ENCODE measurements at regions not wholly inside any gene's neighbourhood (a gene's known extent, or its start where the extent isn't known, plus 50 kb on each side); places are given as distances from the start of the nearest gene placed in this dataset.
A peak's percentile ranks its signal among the peaks of the same experiment; 100 is the strongest.
"Not testable (repeated sequence)": the region's sequence is repeated elsewhere in the genome, so short reads cannot be mapped to it uniquely, and the experiment has no call there.

- no peaks in the 10 kb centered on the region for H3K27me3 ChIP-seq (ENCODE audit: insufficient read depth, low read length)
- no peaks in the 10 kb centered on the region for H3K79me2 ChIP-seq (ENCODE audit: insufficient read depth, low read length)
- no peak overlapping the region for H3K4me3 ChIP-seq (ENCODE audit: insufficient read depth, low read depth, low read length)
- no peaks in the 10 kb centered on the region for H3K9me3 ChIP-seq (ENCODE audit: insufficient read depth, low read depth, low read length)
- peaks cover 25% of the 10 kb centered on the region for H3K4me1 ChIP-seq (ENCODE audit: insufficient read depth, low read length)
- Mint-ChIP-seq H3K27me3 (ENCODE audit: low read depth, unreplicated experiment) (no peaks in the 10 kb centered on the region), H3K9me3 (ENCODE audit: unreplicated experiment) (no peaks in the 10 kb centered on the region), H3K4me3 (ENCODE audit: unreplicated experiment) (no peak overlapping the region), H3K4me1 (ENCODE audit: low read depth, unreplicated experiment) (peaks cover 34% of the 10 kb centered on the region), H3K27ac (ENCODE audit: unreplicated experiment) (no peak overlapping the region), H3K36me3 (ENCODE audit: low read depth, unreplicated experiment) (no peaks in the 10 kb centered on the region)
- H3K9ac ChIP-seq (ENCODE audit: low read length), result no peak overlapping the region
- DNase-seq (ENCODE audit: low read depth) (no peak), FAIRE-seq (no peak)
- H3K27ac ChIP-seq (ENCODE audit: low read depth, low read length), result no peak overlapping the region
- TF ChIP-seq EZH2 (IDR thresholded peaks at IDR 0.05; ENCODE audit: insufficient read depth, low read length), result no peak
- TF ChIP-seq, protein P1, sequence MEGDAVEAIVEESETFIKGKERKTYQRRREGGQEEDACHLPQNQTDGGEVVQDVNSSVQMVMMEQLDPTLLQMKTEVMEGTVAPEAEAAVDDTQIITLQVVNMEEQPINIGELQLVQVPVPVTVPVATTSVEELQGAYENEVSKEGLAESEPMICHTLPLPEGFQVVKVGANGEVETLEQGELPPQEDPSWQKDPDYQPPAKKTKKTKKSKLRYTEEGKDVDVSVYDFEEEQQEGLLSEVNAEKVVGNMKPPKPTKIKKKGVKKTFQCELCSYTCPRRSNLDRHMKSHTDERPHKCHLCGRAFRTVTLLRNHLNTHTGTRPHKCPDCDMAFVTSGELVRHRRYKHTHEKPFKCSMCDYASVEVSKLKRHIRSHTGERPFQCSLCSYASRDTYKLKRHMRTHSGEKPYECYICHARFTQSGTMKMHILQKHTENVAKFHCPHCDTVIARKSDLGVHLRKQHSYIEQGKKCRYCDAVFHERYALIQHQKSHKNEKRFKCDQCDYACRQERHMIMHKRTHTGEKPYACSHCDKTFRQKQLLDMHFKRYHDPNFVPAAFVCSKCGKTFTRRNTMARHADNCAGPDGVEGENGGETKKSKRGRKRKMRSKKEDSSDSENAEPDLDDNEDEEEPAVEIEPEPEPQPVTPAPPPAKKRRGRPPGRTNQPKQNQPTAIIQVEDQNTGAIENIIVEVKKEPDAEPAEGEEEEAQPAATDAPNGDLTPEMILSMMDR (IDR thresholded peaks at IDR 0.05; ENCODE audit: insufficient read depth, low read depth, low read length), result no peak
- H3K36me3 ChIP-seq (ENCODE audit: insufficient read depth, low read length), result no peaks in the 10 kb centered on the region
- no peaks in the 10 kb centered on the region for H4K20me1 ChIP-seq (ENCODE audit: insufficient read depth, low read length)
- no peak overlapping the region for H2AFZ ChIP-seq (ENCODE audit: low read depth, low read length)
- no peak overlapping the region for H3K4me2 ChIP-seq (ENCODE audit: low read length)
Measured at GRCh38 chr10:114872519-114873087, 51.0 kb downstream of the FHIP2A start.

DNA sequence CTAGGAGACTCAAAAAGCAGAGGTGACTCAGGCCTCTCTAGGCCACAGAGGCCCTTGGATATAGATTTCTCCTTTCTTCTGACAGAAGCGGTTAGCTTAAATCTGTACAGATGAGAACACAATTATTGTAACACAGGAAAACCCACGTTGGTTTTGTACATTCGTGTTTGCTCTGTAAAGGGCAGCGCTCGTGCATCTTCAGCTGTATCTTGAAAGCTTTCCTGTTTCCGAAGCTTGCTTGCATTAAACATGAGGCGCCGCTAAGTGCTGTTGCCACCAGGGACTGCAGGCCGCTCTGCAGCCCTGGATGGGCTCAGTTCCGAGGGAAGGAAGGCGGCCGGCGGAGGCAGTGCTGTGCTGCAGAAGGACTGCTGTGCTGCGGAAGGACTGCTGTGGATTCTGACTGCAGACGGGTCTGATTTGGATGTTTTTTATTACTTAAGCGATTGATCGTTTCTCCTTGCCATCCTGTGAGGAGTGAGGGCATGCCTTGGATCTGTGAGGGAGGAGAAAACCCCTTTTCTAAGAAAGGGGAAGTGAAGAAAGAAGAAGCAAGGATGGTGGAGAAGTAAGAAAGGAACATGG, 53.3 kb downstream of the FHIP2A start:
- Histone ChIP-seq H3K4me2 (ENCODE audit: low read length) (peak overlapping the region; percentile 64), H2AFZ (ENCODE audit: low read depth, low read length) (peak overlapping the region; percentile 26)
- FAIRE-seq, result no peak

GRCh38 chr10:114875590-114876081, 54.1 kb downstream of the FHIP2A start:
- H2AFZ ChIP-seq (ENCODE audit: low read depth, low read length); H4K20me1 ChIP-seq (ENCODE audit: insufficient read depth, low read length); H3K4me3 ChIP-seq (ENCODE audit: insufficient read depth, low read depth, low read length); FAIRE-seq; H3K27me3 Mint-ChIP-seq (ENCODE audit: low read depth, unreplicated experiment); H3K27ac ChIP-seq (ENCODE audit: low read depth, low read length); H3K9ac ChIP-seq (ENCODE audit: low read length); H3K9me3 ChIP-seq (ENCODE audit: insufficient read depth, low read depth, low read length); H3K4me3 Mint-ChIP-seq (ENCODE audit: unreplicated experiment); H3K27me3 ChIP-seq (ENCODE audit: insufficient read depth, low read length); H3K27ac Mint-ChIP-seq (ENCODE audit: unreplicated experiment); H3K36me3 Mint-ChIP-seq (ENCODE audit: low read depth, unreplicated experiment); DNase-seq (ENCODE audit: low read depth); H3K79me2 ChIP-seq (ENCODE audit: insufficient read depth, low read length); H3K9me3 Mint-ChIP-seq (ENCODE audit: unreplicated experiment); H3K36me3 ChIP-seq (ENCODE audit: insufficient read depth, low read length); H3K4me2 ChIP-seq (ENCODE audit: low read length): not testable (repeated sequence)
- H3K4me1 ChIP-seq (ENCODE audit: insufficient read depth, low read length), result peaks cover 11% of the 10 kb centered on the region
- peaks cover 12% of the 10 kb centered on the region for H3K4me1 Mint-ChIP-seq (ENCODE audit: low read depth, unreplicated experiment)

More for the DNA sequence above, 53.3 kb downstream of the FHIP2A start:
- no peak for TF ChIP-seq EZH2 (IDR thresholded peaks at IDR 0.05; ENCODE audit: insufficient read depth, low read length)
- TF ChIP-seq, protein P1 (IDR thresholded peaks at IDR 0.05; ENCODE audit: insufficient read depth, low read depth, low read length), result no peak
- no peaks in the 10 kb centered on the region for H3K27me3 ChIP-seq (ENCODE audit: insufficient read depth, low read length)
- H3K4me3 ChIP-seq (ENCODE audit: insufficient read depth, low read depth, low read length), result no peak overlapping the region
- peak; percentile 46 for DNase-seq (ENCODE audit: low read depth)
- Mint-ChIP-seq H3K27ac (ENCODE audit: unreplicated experiment) (peak overlapping the region; percentile 93), H3K36me3 (ENCODE audit: low read depth, unreplicated experiment) (no peaks in the 10 kb centered on the region), H3K4me3 (ENCODE audit: unreplicated experiment) (no peak overlapping the region), H3K27me3 (ENCODE audit: low read depth, unreplicated experiment) (no peaks in the 10 kb centered on the region), H3K9me3 (ENCODE audit: unreplicated experiment) (no peaks in the 10 kb centered on the region), H3K4me1 (ENCODE audit: low read depth, unreplicated experiment) (peaks cover 16% of the 10 kb centered on the region)
- peaks cover 13% of the 10 kb centered on the region for H3K4me1 ChIP-seq (ENCODE audit: insufficient read depth, low read length)
- peak overlapping the region; percentile 34 for H3K9ac ChIP-seq (ENCODE audit: low read length)
- peak overlapping the region; percentile 34 for H3K27ac ChIP-seq (ENCODE audit: low read depth, low read length)
- no peaks in the 10 kb centered on the region for H3K36me3 ChIP-seq (ENCODE audit: insufficient read depth, low read length)
- H4K20me1 ChIP-seq (ENCODE audit: insufficient read depth, low read length), result no peaks in the 10 kb centered on the region
- H3K9me3 ChIP-seq (ENCODE audit: insufficient read depth, low read depth, low read length), result no peaks in the 10 kb centered on the region
- H3K79me2 ChIP-seq (ENCODE audit: insufficient read depth, low read length), result no peaks in the 10 kb centered on the region
